PC-9 (cell line): ENCODE measurements at regions not wholly inside any gene's neighbourhood (a gene's known extent, or its start where the extent isn't known, plus 50 kb on each side); places are given as distances from the start of the nearest gene placed in this dataset.

Experiments used
- BruUV-seq: library from RNA; stranded (reverse); fragments of 400-500 nt; replicated peaks from 2 replicates; lab custom pipeline; 2021; lab: Mats Ljungman, UMichigan
- CTCF ChIA-PET: fragments of 300-600 bp; sonication (Branson Sonifier 250); formaldehyde crosslinking; loops from one replicate; lab custom pipeline; 2022; ENCODE audit warnings: antibody characterized with exemption; lab: Charles Lee
- POLR2A ChIA-PET: fragments of 300-600 bp; sonication (Branson Sonifier 250); formaldehyde crosslinking; loops from one replicate; lab custom pipeline; 2022; ENCODE audit warnings: antibody characterized with exemption; ENCODE audit not compliant: unreplicated experiment; lab: Charles Lee
- DNase-seq, 2 experiments: peaks; one replicate each; pipeline versions ENCODE4 v3.0.0 to v3.0.0-alpha.2; 2015 to 2022; ENCODE audit warnings: mixed read lengths in 1 of 2
- H2AFZ ChIP-seq: fragments of 200-600 bp; sonication (generic); 2 replicates; pipeline ENCODE4 v1.8.1; 2017; ENCODE audit warnings: antibody characterized with exemption
- H3F3A ChIP-seq: fragments of 200-600 bp; sonication (generic); 2 replicates; pipeline ENCODE4 v1.8.1; 2017; ENCODE audit warnings: antibody characterized with exemption, mild to moderate bottlenecking, low read depth; ENCODE audit not compliant: insufficient read depth
- H3K27ac ChIP-seq: fragments of 200-600 bp; sonication (generic); 2 replicates; pipeline ENCODE4 v1.6.1; 2016; ENCODE audit warnings: mixed run types
- H3K27me3 ChIP-seq: fragments of 200-600 bp; sonication (generic); 2 replicates; pipeline ENCODE4 v1.6.1; 2016; ENCODE audit warnings: low read depth, mixed run types; ENCODE audit not compliant: insufficient read depth
- H3K36me3 ChIP-seq: fragments of 200-600 bp; sonication (generic); 2 replicates; pipeline ENCODE4 v1.6.1; 2016; ENCODE audit warnings: low read depth, mixed run types
- H3K4me1 ChIP-seq: fragments of 200-600 bp; sonication (generic); replicated peaks from 2 replicates; pipeline ENCODE4 v1.6.1; 2016; ENCODE audit warnings: mixed run types; ENCODE audit not compliant: insufficient read depth
- H3K4me2 ChIP-seq: fragments of 200-600 bp; sonication (generic); 2 replicates; pipeline ENCODE4 v1.6.1; 2017; ENCODE audit warnings: mixed run types
- H3K4me3 ChIP-seq: fragments of 200-600 bp; sonication (generic); 2 replicates; pipeline ENCODE4 v1.6.1; 2016; ENCODE audit warnings: mixed run types
- H3K79me2 ChIP-seq: fragments of 200-600 bp; sonication (generic); 2 replicates; pipeline ENCODE4 v1.6.1; 2017; ENCODE audit warnings: low read depth, mixed run types
- H3K9me2 ChIP-seq: fragments of 200-600 bp; sonication (generic); 2 replicates; pipeline ENCODE4 v1.8.1; 2017; ENCODE audit warnings: mild to moderate bottlenecking; ENCODE audit not compliant: insufficient read depth
- H3K9me3 ChIP-seq: fragments of 200-600 bp; sonication (generic); 2 replicates; pipeline ENCODE4 v1.8.1; 2016; ENCODE audit warnings: low read depth; ENCODE audit not compliant: insufficient read depth
- H4K20me1 ChIP-seq: fragments of 200-600 bp; sonication (generic); 2 replicates; pipeline ENCODE4 v1.8.1; 2017; ENCODE audit not compliant: insufficient read depth
- CTCF ChIP-seq: fragments of 200-600 bp; sonication (generic); conservative IDR thresholded peaks from 2 replicates; pipeline ENCODE4 v1.6.1; 2017; ENCODE audit warnings: mixed run types, antibody characterized with exemption, mild to moderate bottlenecking, moderate library complexity
- EZH2 ChIP-seq: fragments of 200-600 bp; sonication (generic); IDR thresholded peaks from 2 replicates; pipeline ENCODE4 v1.8.0; 2017; ENCODE audit warnings: antibody characterized with exemption, low read depth
- intact Hi-C: fragments of 100-400 bp; cut with micrococcal nuclease; formaldehyde crosslinking; loops from one replicate; pipeline ENCODE4 v1.10.0; 2022; ENCODE audit not compliant: unreplicated experiment

- intact Hi-C loops, result loop anchor here (10.0 kb wide), 2 partner anchors 159 to 319 kb away; partner anchors contain the start of gene ZBTB44
- H3K27me3 ChIP-seq, result no peaks in the 10 kb centered on the region
- DNase-seq, result no peak
- H2AFZ ChIP-seq, result no peak overlapping the region
- H4K20me1 ChIP-seq, result no peaks in the 10 kb centered on the region
- no TSS peak for BruUV-seq
- peak overlapping the region; percentile 27; the same call in 1 of the 2 replicates for H3K4me2 ChIP-seq
- H3K36me3 ChIP-seq, result no peaks in the 10 kb centered on the region
- H3K79me2 ChIP-seq, result no peaks in the 10 kb centered on the region
- peak overlapping the region; percentile 90 for H3K27ac ChIP-seq
- H3K9me3 ChIP-seq, result no peaks in the 10 kb centered on the region
- CTCF ChIA-PET, result no interaction called here
- no peaks in the 10 kb centered on the region for H3K9me2 ChIP-seq
- POLR2A ChIA-PET, result no interaction called here
- peaks cover 88% of the 10 kb centered on the region for H3K4me1 ChIP-seq
- peaks cover 47% of the 10 kb centered on the region for H3F3A ChIP-seq
- H3K4me3 ChIP-seq, result no peak overlapping the region
- TF ChIP-seq CTCF (no peak), EZH2 (no peak)
Observed at GRCh38 chr11:130633466-130633865, 185.0 kb downstream of the ADAMTS15 start.

GRCh38 chr11:130634186-130634585 is 185.7 kb downstream of the ADAMTS15 start:
- peaks cover 47% of the 10 kb centered on the region for H3F3A ChIP-seq
- no peaks in the 10 kb centered on the region for H4K20me1 ChIP-seq
- peak overlapping the region; percentile 57; the same call in 1 of the 2 replicates for H2AFZ ChIP-seq
- H3K9me3 ChIP-seq, result no peaks in the 10 kb centered on the region
- no peaks in the 10 kb centered on the region for H3K79me2 ChIP-seq
- peak overlapping the region; percentile 73 for H3K4me2 ChIP-seq
- H3K27me3 ChIP-seq, result no peaks in the 10 kb centered on the region
- H3K27ac ChIP-seq, result peak overlapping the region; percentile 90
- BruUV-seq, result no TSS peak
- no peaks in the 10 kb centered on the region for H3K9me2 ChIP-seq
- ChIA-PET POLR2A (interaction anchor here (0.6 kb wide), 1 partner anchor 103 kb away, joined by 3 read pairs; no protein-coding TSS in a partner anchor), CTCF (no interaction called here)
- intact Hi-C loops, result loop anchor here (10.0 kb wide), 2 partner anchors 159 to 319 kb away; partner anchors contain the start of gene ZBTB44
- no peak for DNase-seq
- no peak overlapping the region for H3K4me3 ChIP-seq
- peaks cover 90% of the 10 kb centered on the region for H3K4me1 ChIP-seq
- H3K36me3 ChIP-seq, result no peaks in the 10 kb centered on the region
- TF ChIP-seq CTCF (no peak), EZH2 (no peak)

GRCh38 chr11:130634961-130635473 is 186.6 kb downstream of the ADAMTS15 start:
- H3K27ac ChIP-seq, result peak overlapping the region; percentile 90
- H3K4me2 ChIP-seq, result peak overlapping the region; percentile 73
- POLR2A ChIA-PET, result interaction anchor here (0.6 kb wide), 1 partner anchor 104 kb away, joined by 3 read pairs; no protein-coding TSS in a partner anchor
- no peaks in the 10 kb centered on the region for H3K36me3 ChIP-seq
- intact Hi-C loops, result loop anchor here (5.0 to 10.0 kb wide), 3 partner anchors 48 to 320 kb away; partner anchors contain the start of gene ZBTB44
- H4K20me1 ChIP-seq, result no peaks in the 10 kb centered on the region
- peak overlapping the region; percentile 1; the same call in 1 of the 2 replicates for H3K4me3 ChIP-seq
- CTCF ChIA-PET, result interaction anchor here (0.6 kb wide), 1 partner anchor 107 kb away, joined by 5 read pairs; no protein-coding TSS in a partner anchor
- H3K9me3 ChIP-seq, result no peaks in the 10 kb centered on the region
- peak overlapping the region; percentile 57 for H2AFZ ChIP-seq
- BruUV-seq, result no TSS peak
- H3K4me1 ChIP-seq, result peaks cover 89% of the 10 kb centered on the region
- peaks cover 47% of the 10 kb centered on the region for H3F3A ChIP-seq
- TF ChIP-seq CTCF (no peak), EZH2 (no peak)
- H3K9me2 ChIP-seq, result no peaks in the 10 kb centered on the region
- peak; percentile 41 to 86 for DNase-seq
- no peaks in the 10 kb centered on the region for H3K79me2 ChIP-seq
- no peaks in the 10 kb centered on the region for H3K27me3 ChIP-seq
